ENCODE measurements at regions not wholly inside any gene's neighbourhood (a gene's known extent, or its start where the extent isn't known, plus 50 kb on each side); places are given as distances from the start of the nearest gene placed in this dataset.
"Not testable (repeated sequence)": the region's sequence is repeated elsewhere in the genome, so short reads cannot be mapped to it uniquely, and the experiment has no call there.

- no peak for DNase-seq (ENCODE audit: low spot score)
These were observed 133.4 kb upstream of the TACR3 start for GRCh38 chr4:103853146-103853545.

DNA sequence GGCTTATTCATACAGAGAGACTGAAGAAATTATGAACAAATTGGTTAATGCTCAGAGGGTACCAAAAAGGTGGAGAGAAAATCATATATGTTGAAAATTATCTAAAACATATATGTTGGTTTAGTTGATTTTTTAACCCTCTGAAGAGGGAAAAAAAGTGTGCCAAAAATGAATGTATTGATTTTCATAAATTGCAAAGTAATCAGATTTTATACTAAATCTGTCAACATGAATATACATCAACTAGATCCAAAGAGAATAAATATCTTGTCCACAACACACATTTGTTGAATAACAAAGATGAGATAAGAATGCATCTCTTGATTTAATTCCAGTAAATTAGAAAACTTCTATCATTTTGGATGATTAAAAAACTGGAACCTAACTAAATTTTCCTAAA, 125.3 kb upstream of the TACR3 start:
- no peak for DNase-seq (ENCODE audit: low spot score)

DNA sequence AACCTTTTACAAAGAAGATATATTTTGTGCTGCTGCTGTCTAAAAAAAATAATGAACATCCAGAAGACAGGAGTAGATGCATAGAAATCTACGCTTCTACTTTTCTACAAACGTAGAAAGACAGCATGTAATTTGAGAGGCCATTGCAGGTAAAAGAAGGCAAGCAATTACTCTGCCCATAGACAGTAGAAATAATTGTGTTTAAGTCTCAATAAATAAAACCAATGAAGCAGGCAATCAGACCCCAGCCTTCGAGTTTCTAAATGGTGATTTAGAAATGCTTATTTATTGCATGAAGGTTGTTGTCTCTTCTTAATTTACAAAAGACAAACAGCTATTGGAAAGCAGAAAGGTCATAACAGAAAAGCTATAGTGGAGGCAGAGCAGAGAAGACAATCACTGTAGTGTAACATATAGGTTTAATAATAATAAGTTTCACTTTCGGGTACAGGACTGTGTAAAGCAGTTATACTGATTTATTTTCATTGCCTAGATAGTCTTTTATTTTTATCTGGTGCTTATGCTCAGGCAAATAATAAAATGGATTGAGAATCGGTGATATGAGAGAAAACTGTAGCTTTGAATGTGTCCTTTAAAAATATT, 123.0 kb upstream of the TACR3 start:
- no peak for DNase-seq (ENCODE audit: low spot score)

GRCh38 chr4:103842076-103842475, 122.3 kb upstream of the TACR3 start:
- no peak for DNase-seq (ENCODE audit: low spot score)

DNA sequence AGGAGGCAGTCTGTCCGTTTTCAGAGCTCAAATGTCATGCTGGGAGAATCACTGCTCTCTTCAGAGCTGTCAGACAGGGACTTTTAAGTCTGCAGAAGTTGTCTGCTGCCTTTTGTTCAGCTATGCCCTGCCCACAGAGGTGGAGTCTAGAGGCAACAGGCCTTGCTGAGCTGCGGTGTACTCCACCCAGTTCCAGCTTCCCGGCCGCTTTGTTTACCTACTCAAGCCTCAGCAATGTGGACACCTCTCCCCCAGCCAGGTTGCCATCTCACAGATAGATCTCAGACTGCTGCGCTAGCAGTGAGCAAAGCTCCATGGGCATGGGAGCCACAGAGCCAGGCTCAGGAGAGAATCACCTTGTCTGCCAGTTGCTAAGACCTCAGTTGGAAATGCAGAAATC, 90.5 kb upstream of the TACR3 start:
- DNase-seq (ENCODE audit: low spot score) = not testable (repeated sequence)

DNA sequence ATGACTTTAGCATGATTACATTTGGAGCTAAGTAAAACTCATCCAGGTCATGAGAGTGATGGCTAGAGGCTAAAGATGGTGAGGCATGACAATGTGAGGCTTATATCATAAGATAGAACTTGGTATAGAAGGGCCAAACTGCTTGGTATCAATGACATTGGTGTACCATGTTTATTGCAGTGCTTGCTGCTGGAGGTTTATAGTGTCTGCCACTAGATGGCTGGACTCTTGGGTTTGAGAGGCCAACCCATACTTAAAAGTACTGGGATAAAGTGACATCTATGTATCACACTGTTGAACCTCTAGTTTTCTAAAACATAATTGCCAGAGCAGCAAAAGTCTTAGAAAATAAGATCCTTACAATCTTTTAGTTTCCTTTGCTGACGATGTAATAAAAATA, 83.0 kb upstream of the TACR3 start:
- no peak for DNase-seq (ENCODE audit: low spot score)

- no peak for DNase-seq (ENCODE audit: low spot score)
These were observed 67.3 kb upstream of the TACR3 start for GRCh38 chr4:103787057-103787456.

GRCh38 chr4:103786593-103786992, 66.8 kb upstream of the TACR3 start:
- no peak for DNase-seq (ENCODE audit: low spot score)

DNA sequence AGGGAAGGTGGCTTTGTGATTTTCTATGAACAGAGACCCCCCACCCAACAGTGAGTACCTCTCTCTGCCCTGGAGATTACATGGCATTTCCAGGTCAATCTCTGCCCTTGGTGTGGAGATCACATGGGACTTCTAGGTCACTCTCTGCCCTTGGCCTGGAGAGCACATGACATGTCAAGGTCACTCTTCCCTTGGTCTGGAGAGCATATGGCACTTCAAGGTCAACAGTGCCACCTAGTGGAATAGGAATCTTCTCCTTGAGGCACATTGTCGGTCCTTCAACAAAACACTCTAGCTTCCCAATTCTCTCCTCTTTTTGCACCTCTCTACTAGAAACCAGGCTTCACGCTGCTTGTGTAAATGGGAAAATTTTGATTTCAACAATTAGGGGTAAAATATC, 66.2 kb upstream of the TACR3 start:
- DNase-seq (ENCODE audit: low spot score) = peak; percentile 2

GRCh38 chr4:103778221-103778620, 58.4 kb upstream of the TACR3 start:
- DNase-seq (ENCODE audit: low spot score) = no peak

DNA sequence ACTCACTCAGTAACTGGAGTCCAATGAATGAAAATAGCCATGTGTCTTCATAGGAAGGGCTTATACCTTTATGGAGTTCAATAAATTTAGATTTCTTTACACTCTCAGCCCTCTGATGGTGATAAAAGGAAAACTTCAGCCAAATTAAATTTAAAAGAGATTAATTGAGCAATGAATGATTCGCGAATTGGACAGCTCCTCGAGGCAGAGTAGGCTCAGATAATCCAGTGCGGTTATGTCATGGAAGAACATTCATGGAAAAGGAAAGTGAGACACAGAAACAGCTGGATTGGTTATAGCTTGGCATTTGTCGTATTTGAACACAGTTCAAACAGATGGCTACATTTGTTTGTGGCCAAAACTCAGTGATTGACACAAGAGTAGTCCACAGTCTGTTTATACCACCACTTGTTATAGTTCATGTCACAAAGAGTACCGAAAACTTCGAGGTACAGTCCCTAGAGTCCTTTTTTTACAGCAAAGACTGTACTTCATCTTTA, 54.6 kb upstream of the TACR3 start:
- DNase-seq (ENCODE audit: low spot score) = no peak

DNA sequence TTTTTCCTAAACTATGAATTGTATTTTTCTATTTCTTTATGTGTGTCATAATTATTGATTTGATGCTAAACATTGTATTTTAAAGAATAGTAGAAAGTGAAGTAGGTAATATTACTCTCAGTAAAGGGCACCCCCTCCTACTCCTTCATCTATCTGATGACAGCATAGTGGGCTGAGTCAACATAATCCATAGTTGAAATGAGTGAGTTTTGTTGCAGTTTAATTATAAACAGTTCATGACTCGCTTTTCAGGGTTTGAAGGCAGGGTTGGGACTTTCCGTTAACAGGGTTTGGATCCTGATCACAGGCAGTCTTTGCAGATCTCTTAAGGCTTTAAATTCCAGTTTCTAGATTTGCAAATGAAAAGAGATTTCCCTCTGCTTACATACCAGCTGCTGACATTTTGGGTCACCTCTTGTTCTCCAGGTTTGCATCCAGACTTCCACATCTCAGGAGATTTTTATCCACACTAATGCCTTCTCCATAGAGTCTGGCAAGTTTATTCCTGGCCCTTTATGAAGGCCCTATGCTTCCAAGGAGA, 54.0 kb upstream of the TACR3 start:
- no peak for DNase-seq (ENCODE audit: low spot score)
